K562 (cell line): ENCODE measurements at regions not wholly inside any gene's neighbourhood (a gene's known extent, or its start where the extent isn't known, plus 50 kb on each side); places are given as distances from the start of the nearest gene placed in this dataset.

Experiments
- ATAC-seq: fragments of 200-7000 bp; cut with Tn5 transposase; 3 replicates; pipeline ENCODE4 v1.9.1; 2020; ENCODE audit warnings: moderate library complexity
- BruUV-seq: library from RNA; stranded (reverse); fragments of 400-500 nt; replicated peaks from 2 replicates; lab custom pipeline; 2021; lab: Mats Ljungman, UMichigan
- CTCF ChIA-PET: fragments of 300-600 bp; formaldehyde crosslinking; extraction: SDS; loops from one replicate; lab custom pipeline; 2021; ENCODE audit warnings: low intra/inter-chr PET ratio; lab: Yijun Ruan, JAX
- POLR2A ChIA-PET: fragments of 300-600, 350-650 bp; sonication (Branson Sonifier 250); formaldehyde crosslinking; extraction: SDS; loops from one replicate; lab custom pipeline; 2021; ENCODE audit warnings: antibody characterized with exemption, inconsistent platforms; lab: Yijun Ruan, JAX
- DNase-seq, 4 experiments: peaks; one replicate each; pipeline versions ENCODE4 v3.0.0 to v3.0.0-alpha.2; 2011 to 2018; ENCODE audit warnings: low spot score in 3 of 4, mixed read lengths in 3 of 4; ENCODE audit errors: extremely low read depth in 1 of 4
- FAIRE-seq: peaks from 2 replicates; lab custom pipeline; 2011; peaks lifted over from hg19 to GRCh38; lab: Jason Lieb, UNC
- H2AFZ ChIP-seq: 2 replicates; pipeline ENCODE4 v1.6.0; 2011; ENCODE audit warnings: low read depth, low read length, control low read depth, inconsistent platforms
- H3K27ac ChIP-seq: fragments of 200-600 bp; 3 replicates; pipeline ENCODE4 v1.8.0; 2011; ENCODE audit warnings: low read depth, mild to moderate bottlenecking, control low read depth, inconsistent platforms, low read length, moderate library complexity, mixed read lengths; ENCODE audit errors: extremely low read depth
- H3K27me3 ChIP-seq, 2 experiments: fragments of 300-600 bp in 1 of 2; 2 replicates in 1 of 2; 3 replicates in 1 of 2; pipeline versions ENCODE4 v1.6.0 to v1.8.0; 2011; ENCODE audit warnings: inconsistent platforms in 2 of 2, low read length in 2 of 2, mild to moderate bottlenecking in 1 of 2, mixed read lengths in 1 of 2, moderate library complexity in 1 of 2; ENCODE audit not compliant: control insufficient read depth in 2 of 2, insufficient read depth in 2 of 2
- H3K36me3 ChIP-seq: fragments of 300-600 bp; 3 replicates; pipeline ENCODE4 v1.8.0; 2011; ENCODE audit warnings: mild to moderate bottlenecking, low read length, inconsistent platforms; ENCODE audit not compliant: control insufficient read depth, insufficient read depth
- H3K4me1 ChIP-seq, 2 experiments: fragments of 200-600 bp in 1 of 2; replicated peaks in 1 of 2; 2 replicates in 1 of 2; 3 replicates in 1 of 2; pipeline versions ENCODE4 v1.5.1 to v1.8.0; 2011; ENCODE audit warnings: inconsistent platforms in 2 of 2, low read length in 2 of 2, mild to moderate bottlenecking in 1 of 2, mixed read lengths in 1 of 2, moderate library complexity in 1 of 2; ENCODE audit not compliant: control insufficient read depth in 2 of 2, insufficient read depth in 2 of 2
- H3K4me2 ChIP-seq: 2 replicates; pipeline ENCODE4 v1.6.1; 2011; ENCODE audit warnings: low read length, control low read depth, inconsistent platforms, mixed read lengths; ENCODE audit not compliant: insufficient read depth
- H3K4me3 ChIP-seq: fragments of 200-600 bp; sonication (generic), shearing (Covaris generic); 2 replicates; pipeline ENCODE4 v1.5.1; 2016; ENCODE audit warnings: control low read depth, inconsistent platforms
- H3K79me2 ChIP-seq: fragments of 200-600 bp; 3 replicates; pipeline ENCODE4 v1.8.0; 2011; ENCODE audit warnings: low read length, inconsistent platforms; ENCODE audit not compliant: control insufficient read depth, insufficient read depth
- H3K9ac ChIP-seq, 2 experiments: 2 replicates each; pipeline versions ENCODE4 v1.6.0 to v1.6.1; 2011; ENCODE audit warnings: low read depth in 2 of 2, low read length in 2 of 2, control low read depth in 1 of 2, inconsistent platforms in 1 of 2, mild to moderate bottlenecking in 1 of 2, mixed read lengths in 1 of 2; ENCODE audit not compliant: insufficient read depth in 1 of 2
- H3K9me1 ChIP-seq: one replicate; pipeline ENCODE4 v1.6.0; 2011; ENCODE audit warnings: inconsistent platforms, mild to moderate bottlenecking, low read length, moderate library complexity; ENCODE audit not compliant: control insufficient read depth, insufficient read depth
- H3K9me3 ChIP-seq: replicated peaks from 2 replicates; pipeline ENCODE4 v1.5.1; 2011; ENCODE audit warnings: low read depth, low read length, inconsistent platforms; ENCODE audit not compliant: control insufficient read depth, insufficient read depth
- H4K20me1 ChIP-seq: replicated peaks from 2 replicates; pipeline ENCODE4 v1.6.1; 2011; ENCODE audit warnings: low read length, inconsistent platforms, mixed read lengths; ENCODE audit not compliant: control insufficient read depth, insufficient read depth
- CEBPG ChIP-seq, 3 experiments: fragments of 200-800 bp in 1 of 3; sonication (Bioruptor generic) in 1 of 3; sonication (generic) in 1 of 3; formaldehyde crosslinking in 1 of 3; IDR thresholded peaks in 2 of 3; conservative IDR thresholded peaks in 1 of 3; 2 replicates each; pipeline versions ENCODE4 v1.6.1 to v1.8.0; 2016 to 2022; ENCODE audit warnings: missing compliant biosample characterization in 2 of 3, missing genetic modification characterization in 2 of 3, mild to moderate bottlenecking in 1 of 3, missing genetic modification reagents in 1 of 3
- E2F3 ChIP-seq: fragments of 250-450 bp; sonication (Bioruptor Pico); IDR thresholded peaks from 2 replicates; pipeline ENCODE4 v1.4.0; 2020; ENCODE audit warnings: mild to moderate bottlenecking
- SRSF7 ChIP-seq: fragments of 200-400 bp; formaldehyde crosslinking; optimal IDR thresholded peaks from 2 replicates; pipeline ENCODE3; 2017; ENCODE audit warnings: mild to moderate bottlenecking, low read depth, low read length
- TCF15 ChIP-seq: fragments of 250-450 bp; sonication (Bioruptor Pico); IDR thresholded peaks from 2 replicates; pipeline ENCODE4 v1.8.0; 2022; ENCODE audit warnings: moderate library complexity, mild to moderate bottlenecking, inconsistent platforms
- ZBTB12 ChIP-seq: fragments of 250-450 bp; sonication (Bioruptor Pico); IDR thresholded peaks from 2 replicates; pipeline ENCODE4 v1.4.0; 2020
- WGBS: fragments of 100-300 bp; shearing (Covaris generic); methylation state at CpG from one replicate; pipeline ENCODE4 v1.1.6; 2016; ENCODE audit warnings: low coverage, mixed read lengths; ENCODE audit not compliant: insufficient coverage; ENCODE audit errors: missing lambda C conversion rate; 5-methylcytosine and 5-hydroxymethylcytosine counted together
- in situ Hi-C: fragments of 300-500 bp; cut with MboI; formaldehyde crosslinking; loops from 4 replicates; pipeline ENCODE4 v1.15.0; 2018; ENCODE audit warnings: inconsistent platforms, mixed read lengths
- intact Hi-C: fragments of 100-400 bp; cut with micrococcal nuclease; formaldehyde crosslinking; loops from 2 replicates; pipeline ENCODE4 v1.14.2; 2022
- TF ChIP-seq, protein P1 (sequence below): fragments of 450-650 bp; conservative IDR thresholded peaks from 2 replicates; pipeline ENCODE4 v1.6.1; 2016; ENCODE audit warnings: missing genetic modification characterization, low read depth, mild to moderate bottlenecking, missing compliant biosample characterization, moderate library complexity

GRCh38 chr18:26711756-26712155, 153.8 kb downstream of the AQP4 start:
- DNase-seq (no peak), FAIRE-seq (no peak), ATAC-seq (no peak)
- Histone ChIP-seq H3K9ac (no peak overlapping the region), H3K4me1 (no peaks in the 10 kb centered on the region), H3K27me3 (no peaks in the 10 kb centered on the region), H3K9me1 (no peaks in the 10 kb centered on the region), H3K9me3 (no peaks in the 10 kb centered on the region), H3K4me2 (no peak overlapping the region), H4K20me1 (no peaks in the 10 kb centered on the region), H3K27ac (no peak overlapping the region), H3K4me3 (no peak overlapping the region), H3K79me2 (no peaks in the 10 kb centered on the region), H3K36me3 (no peaks in the 10 kb centered on the region), H2AFZ (no peak overlapping the region)
- TF ChIP-seq CEBPG (CRISPR knock-in tag; IDR thresholded peaks at IDR 0.05) (no peak), CEBPG (tag; conservative IDR thresholded peaks at IDR 0.05 in 1 of 2, IDR thresholded peaks at IDR 0.05 in 1 of 2) (peak in 1 of 2 experiments; percentile 73; a peak in 2 of 4 replicates), TCF15 (CRISPR knock-in tag) (no peak)
- BruUV-seq = no TSS peak
- intact Hi-C loops (no loop called here), in situ Hi-C loops (no loop called here)
- 0% methylated on average over 3 of the region's 3 CpGs for WGBS
- CTCF ChIA-PET = no interaction called here
- POLR2A ChIA-PET = interaction anchor here (0.8 kb wide), 1 partner anchor 10 kb away, joined by 3 read pairs; no protein-coding TSS in a partner anchor

GRCh38 chr18:26710470-26711096, 154.9 kb downstream of the AQP4 start:
- no peak overlapping the region for H3K4me3 ChIP-seq
- intact Hi-C loops = no loop called here
- no peak for ATAC-seq
- DNase-seq = no peak
- no TSS peak for BruUV-seq
- no peaks in the 10 kb centered on the region for H3K36me3 ChIP-seq
- TF ChIP-seq, protein P1, sequence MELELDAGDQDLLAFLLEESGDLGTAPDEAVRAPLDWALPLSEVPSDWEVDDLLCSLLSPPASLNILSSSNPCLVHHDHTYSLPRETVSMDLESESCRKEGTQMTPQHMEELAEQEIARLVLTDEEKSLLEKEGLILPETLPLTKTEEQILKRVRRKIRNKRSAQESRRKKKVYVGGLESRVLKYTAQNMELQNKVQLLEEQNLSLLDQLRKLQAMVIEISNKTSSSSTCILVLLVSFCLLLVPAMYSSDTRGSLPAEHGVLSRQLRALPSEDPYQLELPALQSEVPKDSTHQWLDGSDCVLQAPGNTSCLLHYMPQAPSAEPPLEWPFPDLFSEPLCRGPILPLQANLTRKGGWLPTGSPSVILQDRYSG = no peak
- TF ChIP-seq ZBTB12 (CRISPR knock-in tag) (0 out of 2 replicates have a peak, but pooled peaks have one; percentile 10), E2F3 (CRISPR knock-in tag) (no peak), SRSF7 (no peak)
- TF ChIP-seq, all 486 proteins: peak for 1
- no peak for FAIRE-seq
- H3K27ac ChIP-seq = no peak overlapping the region
- H3K9ac ChIP-seq = no peak overlapping the region
- no peaks in the 10 kb centered on the region for H3K27me3 ChIP-seq
- no peak overlapping the region for H2AFZ ChIP-seq
- H3K79me2 ChIP-seq = no peaks in the 10 kb centered on the region
- no peaks in the 10 kb centered on the region for H3K9me1 ChIP-seq
- CTCF ChIA-PET = no interaction called here
- 0% methylated on average over 4 of the region's 4 CpGs for WGBS
- POLR2A ChIA-PET = interaction anchor here (0.7 kb wide), 1 partner anchor 664 kb away, joined by 3 read pairs; no protein-coding TSS in a partner anchor
- no peaks in the 10 kb centered on the region for H3K9me3 ChIP-seq
- H3K4me1 ChIP-seq = no peaks in the 10 kb centered on the region
- no peak overlapping the region for H3K4me2 ChIP-seq
- in situ Hi-C loops = no loop called here
- H4K20me1 ChIP-seq = no peaks in the 10 kb centered on the region
